GM12891 (cell line): ENCODE measurements at regions not wholly inside any gene's neighbourhood (a gene's known extent, or its start where the extent isn't known, plus 50 kb on each side); places are given as distances from the start of the nearest gene placed in this dataset.

Source experiments
- PAX5 ChIP-seq: IDR thresholded peaks from 2 replicates; pipeline ENCODE4 v1.6.1; 2011; ENCODE audit warnings: low read length, moderate library complexity, mild to moderate bottlenecking; ENCODE audit not compliant: insufficient read depth, severe bottlenecking
- POLR2A ChIP-seq: IDR thresholded peaks from 2 replicates; pipeline ENCODE4 v1.6.1; 2011; ENCODE audit warnings: low read depth, low read length, control low read depth
- POLR2AphosphoS5 ChIP-seq: IDR thresholded peaks from 2 replicates; pipeline ENCODE4 v1.6.1; 2011; ENCODE audit warnings: low read depth, low read length, control low read depth
- POU2F2 ChIP-seq: IDR thresholded peaks from 2 replicates; pipeline ENCODE4 v1.6.1; 2011; ENCODE audit warnings: low read depth, mild to moderate bottlenecking, control low read depth, low read length, moderate library complexity
- SPI1 ChIP-seq: IDR thresholded peaks from 2 replicates; pipeline ENCODE4 v1.6.1; 2011; ENCODE audit warnings: low read depth, low read length, control low read depth
- TAF1 ChIP-seq: IDR thresholded peaks from 2 replicates; pipeline ENCODE4 v1.6.1; 2011; ENCODE audit warnings: low read depth, low read length, control low read depth

- TF ChIP-seq POLR2A: no peak
- TF ChIP-seq POLR2AphosphoS5: no peak
- no peak for TF ChIP-seq TAF1
- TF ChIP-seq PAX5: no peak
- no peak for TF ChIP-seq SPI1
- TF ChIP-seq POU2F2: no peak
These were observed 420.4 kb upstream of the SEMA3A start for GRCh38 chr7:84614821-84615501.
